Urinary bladder (tissue), 3 donors: ENCODE measurements at regions not wholly inside any gene's neighbourhood (a gene's known extent, or its start where the extent isn't known, plus 50 kb on each side); places are given as distances from the start of the nearest gene placed in this dataset.

ENCODE experiments used
- DNase-seq: peaks from one replicate; pipeline ENCODE4 v3.0.0-alpha.2; 2015; ENCODE audit errors: extremely low spot score
- H3K27ac ChIP-seq: one replicate; pipeline ENCODE4 v1.5.1; 2013; ENCODE audit warnings: low read depth, mild to moderate bottlenecking, moderate library complexity
- H3K36me3 ChIP-seq: one replicate; pipeline ENCODE4 v1.6.1; 2013; ENCODE audit warnings: mild to moderate bottlenecking, moderate library complexity; ENCODE audit not compliant: insufficient read depth
- H3K4me1 ChIP-seq: one replicate; pipeline ENCODE4 v1.6.1; 2013; ENCODE audit warnings: mild to moderate bottlenecking, moderate library complexity; ENCODE audit not compliant: insufficient read depth
- H3K4me3 ChIP-seq: one replicate; pipeline ENCODE4 v1.5.1; 2013; ENCODE audit warnings: low read depth, low read length
- WGBS: extraction: QIAGEN DNeasy Blood & Tissue Kit; methylation state at CpG from one replicate; pipeline ENCODE4 v1.1.7; 2013; 5-methylcytosine and 5-hydroxymethylcytosine counted together
- donor health status: healthy with polysubstance abuse.
- donor health status: healthy.

- Histone ChIP-seq H3K36me3 (no peaks in the 10 kb centered on the region), H3K4me3 (no peak overlapping the region), H3K27ac (no peak overlapping the region), H3K4me1 (no peaks in the 10 kb centered on the region)
- no peak for DNase-seq
- 60% methylated on average over 33 of the region's 33 CpGs for WGBS
Measured at GRCh38 chr6:28757429-28758045, 166.2 kb downstream of the TRIM27 start.

DNA sequence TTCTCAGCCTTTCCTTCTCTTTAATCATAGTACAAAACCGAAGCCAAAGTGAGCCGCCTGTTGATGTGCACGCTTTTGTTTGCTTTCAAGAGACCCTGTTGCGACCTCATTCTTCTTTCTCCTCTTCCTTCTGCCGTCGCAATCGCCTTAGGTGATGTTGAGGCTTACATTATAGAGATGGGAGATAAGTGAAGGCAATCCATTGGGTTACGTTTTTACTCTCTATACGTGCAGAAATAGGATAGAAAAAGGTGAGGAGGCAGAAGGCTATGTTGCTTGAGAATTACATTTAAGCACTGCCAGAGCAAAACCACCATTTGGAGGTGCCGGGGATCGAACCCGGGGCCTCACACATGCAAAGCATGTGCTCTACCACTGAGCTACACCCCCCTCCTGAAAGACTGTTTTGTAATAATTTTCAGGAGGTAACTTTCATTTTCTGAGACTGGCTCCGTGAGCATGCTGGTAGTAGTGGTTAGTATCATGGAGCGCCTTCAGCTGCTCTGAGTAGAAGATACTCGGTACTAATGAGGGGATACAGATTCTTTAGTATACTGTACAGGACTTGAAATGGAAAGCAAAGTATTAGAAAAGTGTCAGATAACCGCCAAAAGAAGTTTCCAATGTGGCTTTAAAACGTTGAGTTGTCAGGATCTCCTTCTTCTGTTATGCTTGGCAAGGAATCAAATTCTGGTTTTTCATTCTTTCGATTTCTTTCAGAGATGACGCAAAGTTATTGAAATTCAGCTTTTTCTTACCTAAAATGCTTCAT is 165.6 kb downstream of the TRIM27 start:
- no peak overlapping the region for H3K27ac ChIP-seq
- 49% methylated on average over 19 of the region's 19 CpGs for WGBS
- no peak for DNase-seq

DNA sequence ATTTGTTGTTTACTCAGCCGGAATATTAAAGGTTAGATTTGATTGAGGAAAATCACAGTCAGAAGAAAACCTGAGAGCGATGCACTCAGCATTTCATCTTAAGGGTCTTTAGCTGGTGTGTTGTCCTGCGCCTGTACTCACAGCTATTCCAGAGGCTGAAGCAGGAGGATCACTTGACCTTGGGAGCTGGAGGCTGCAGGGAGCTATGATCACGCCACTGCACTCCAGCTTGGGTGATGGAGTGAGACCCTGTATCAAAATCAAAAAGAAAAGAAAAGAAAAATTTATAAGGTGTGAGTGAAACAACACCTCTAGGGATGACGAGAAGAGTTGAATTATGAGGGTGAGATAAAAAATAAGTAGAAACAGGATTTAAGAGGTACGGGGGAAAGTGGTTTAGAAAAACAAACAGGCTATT is 165.0 kb downstream of the TRIM27 start:
- Histone ChIP-seq H3K4me3 (no peak overlapping the region), H3K36me3 (no peaks in the 10 kb centered on the region), H3K4me1 (no peaks in the 10 kb centered on the region), H3K27ac (no peak overlapping the region)
- 52% methylated on average over 6 of the region's 6 CpGs for whole genome bisulfite sequencing
- DNase-seq = no peak

More for the DNA sequence above, 165.6 kb downstream of the TRIM27 start:
- no peak overlapping the region for H3K4me3 ChIP-seq
- no peaks in the 10 kb centered on the region for H3K36me3 ChIP-seq
- no peaks in the 10 kb centered on the region for H3K4me1 ChIP-seq

DNA sequence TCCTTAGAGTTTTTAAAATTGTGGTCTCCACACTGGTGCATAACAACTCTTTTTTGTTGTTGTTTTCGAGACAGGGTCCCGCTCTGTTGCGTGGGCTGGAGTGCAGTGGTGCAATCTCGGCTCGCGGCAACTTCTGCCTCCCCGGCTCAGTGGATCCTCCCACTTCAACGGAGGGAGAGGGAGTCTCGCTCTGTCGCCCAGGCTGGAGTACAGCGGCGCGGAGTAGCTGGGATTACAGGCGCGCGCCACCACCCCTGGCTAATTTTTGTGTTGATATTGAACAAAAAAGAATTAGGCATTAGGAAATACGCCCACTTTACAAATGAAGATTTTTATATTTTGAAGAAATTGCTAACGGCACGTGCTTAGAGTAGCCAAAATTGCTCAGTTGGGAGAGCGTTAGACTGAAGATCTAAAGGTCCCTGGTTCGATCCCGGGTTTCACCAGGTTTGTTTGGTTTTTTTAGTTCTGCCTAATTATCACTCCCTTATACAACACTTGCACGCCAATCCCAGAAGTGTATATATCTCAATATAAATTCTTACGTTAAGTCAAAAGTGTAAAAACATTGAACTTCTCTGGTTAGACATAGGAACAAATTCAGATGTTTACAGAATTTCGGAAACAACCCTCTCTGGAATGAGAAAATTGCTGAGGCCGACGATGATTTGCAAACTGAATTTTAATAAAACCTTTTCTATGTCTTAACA is 159.6 kb downstream of the TRIM27 start:
- Histone ChIP-seq H3K36me3 (no peaks in the 10 kb centered on the region), H3K4me3 (no peak overlapping the region), H3K27ac (no peak overlapping the region), H3K4me1 (no peaks in the 10 kb centered on the region)
- no peak for DNase-seq
- WGBS = 53% methylated on average over 27 of the region's 27 CpGs

DNA sequence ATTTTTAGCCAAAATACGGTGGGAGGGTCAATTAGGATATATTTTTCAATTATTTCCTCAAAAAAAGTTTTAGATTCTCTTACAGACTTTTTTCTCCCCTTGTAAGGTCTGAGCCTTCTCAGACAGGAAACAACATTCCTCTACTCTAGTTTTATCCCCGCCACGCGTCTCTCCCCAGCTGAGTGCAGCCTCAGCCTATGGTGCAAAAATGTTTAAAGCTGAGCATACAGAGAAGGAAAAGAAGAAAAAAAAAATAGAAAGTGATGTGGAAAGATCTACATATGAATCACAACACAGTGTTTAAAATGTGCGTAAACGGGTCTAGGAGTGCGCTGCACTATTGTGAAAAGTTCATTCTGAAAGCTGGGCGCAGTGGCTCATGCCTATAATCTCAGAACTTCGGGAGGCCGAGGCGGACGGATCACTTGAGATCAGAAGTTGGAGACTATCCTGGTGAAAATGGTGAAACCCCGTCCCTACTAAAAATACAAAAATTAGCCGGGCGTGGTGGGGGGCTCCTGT is 159.0 kb downstream of the TRIM27 start:
- no peak for DNase-seq
- no peak overlapping the region for H3K4me3 ChIP-seq
- 29% methylated on average over 15 of the region's 15 CpGs for WGBS

DNA sequence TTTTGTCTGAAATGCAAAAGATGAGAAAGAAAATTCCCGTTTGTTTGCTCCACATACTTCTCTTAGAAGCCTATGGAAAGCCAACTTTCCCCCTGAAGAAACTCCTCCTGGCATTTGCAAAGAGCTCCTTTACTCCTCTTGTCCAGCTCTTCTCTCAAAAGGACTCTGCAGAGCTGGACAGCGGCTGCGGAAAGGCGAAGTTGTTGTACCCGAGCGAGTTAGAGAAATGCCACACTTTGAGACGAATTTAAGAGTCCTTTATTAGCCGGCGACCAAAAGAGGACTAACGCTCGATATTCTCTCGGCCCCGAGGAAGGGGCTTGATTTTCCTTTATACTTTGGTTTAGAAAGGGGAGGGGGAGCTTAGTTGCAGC is 157.8 kb downstream of the TRIM27 start:
- Histone ChIP-seq H3K4me3 (no peak overlapping the region), H3K4me1 (no peaks in the 10 kb centered on the region), H3K36me3 (no peaks in the 10 kb centered on the region), H3K27ac (no peak overlapping the region)
- whole genome bisulfite sequencing = 1% methylated on average over 13 of the region's 13 CpGs
- no peak for DNase-seq

More for the DNA sequence above, 159.0 kb downstream of the TRIM27 start:
- no peaks in the 10 kb centered on the region for H3K36me3 ChIP-seq
- H3K4me1 ChIP-seq = no peaks in the 10 kb centered on the region
- H3K27ac ChIP-seq = no peak overlapping the region

DNA sequence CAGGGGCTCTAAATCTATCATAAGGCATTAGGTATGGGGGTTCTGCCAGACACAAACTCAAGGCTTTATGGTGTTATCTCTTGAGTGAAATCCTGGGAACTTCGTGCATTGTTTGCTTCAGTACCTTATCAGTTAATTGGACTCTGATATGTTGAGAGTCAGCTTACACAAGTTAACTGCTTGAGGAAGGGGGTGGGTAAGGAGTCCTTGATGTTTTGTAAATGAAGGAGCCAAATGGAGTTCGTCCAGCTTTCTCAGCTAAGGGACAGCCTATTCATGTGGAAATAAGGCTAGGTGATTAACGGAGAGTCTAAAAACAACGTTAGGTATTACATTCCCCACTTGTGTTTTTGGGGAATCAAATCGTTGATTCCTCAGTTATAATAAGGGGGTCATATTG is 157.4 kb downstream of the TRIM27 start:
- 3% methylated on average over 5 of the region's 5 CpGs for WGBS
- Histone ChIP-seq H3K27ac (no peak overlapping the region), H3K4me3 (no peak overlapping the region), H3K4me1 (no peaks in the 10 kb centered on the region), H3K36me3 (no peaks in the 10 kb centered on the region)
- DNase-seq = no peak

DNA sequence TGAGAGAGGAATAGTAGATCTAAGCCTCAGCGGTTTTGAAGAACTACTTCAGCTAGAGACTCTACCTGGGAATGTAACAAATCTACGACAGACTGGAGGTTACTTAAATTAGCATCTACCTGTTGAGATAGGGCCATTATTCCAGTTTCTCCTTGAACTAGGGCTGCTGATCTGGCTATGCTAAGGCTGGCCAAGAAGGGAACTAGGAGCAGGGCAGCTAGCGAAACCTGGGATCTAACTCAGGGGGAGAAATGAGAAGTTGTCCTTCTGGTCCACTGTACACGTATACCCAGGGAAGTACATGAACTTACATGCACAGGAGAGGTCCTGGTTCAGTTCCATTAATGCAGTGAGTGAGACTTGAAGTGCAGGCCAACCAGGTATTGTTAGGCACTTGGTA is 156.7 kb downstream of the TRIM27 start:
- Histone ChIP-seq H3K4me1 (no peaks in the 10 kb centered on the region), H3K36me3 (no peaks in the 10 kb centered on the region), H3K27ac (no peak overlapping the region), H3K4me3 (no peak overlapping the region)
- WGBS = 30% methylated on average over 4 of the region's 4 CpGs
- DNase-seq = no peak

- Histone ChIP-seq H3K36me3 (no peaks in the 10 kb centered on the region), H3K4me3 (no peak overlapping the region)
- 36% methylated on average over 5 of the region's 5 CpGs for WGBS
Measured at GRCh38 chr6:28767691-28768090, 156.1 kb downstream of the TRIM27 start.

DNA sequence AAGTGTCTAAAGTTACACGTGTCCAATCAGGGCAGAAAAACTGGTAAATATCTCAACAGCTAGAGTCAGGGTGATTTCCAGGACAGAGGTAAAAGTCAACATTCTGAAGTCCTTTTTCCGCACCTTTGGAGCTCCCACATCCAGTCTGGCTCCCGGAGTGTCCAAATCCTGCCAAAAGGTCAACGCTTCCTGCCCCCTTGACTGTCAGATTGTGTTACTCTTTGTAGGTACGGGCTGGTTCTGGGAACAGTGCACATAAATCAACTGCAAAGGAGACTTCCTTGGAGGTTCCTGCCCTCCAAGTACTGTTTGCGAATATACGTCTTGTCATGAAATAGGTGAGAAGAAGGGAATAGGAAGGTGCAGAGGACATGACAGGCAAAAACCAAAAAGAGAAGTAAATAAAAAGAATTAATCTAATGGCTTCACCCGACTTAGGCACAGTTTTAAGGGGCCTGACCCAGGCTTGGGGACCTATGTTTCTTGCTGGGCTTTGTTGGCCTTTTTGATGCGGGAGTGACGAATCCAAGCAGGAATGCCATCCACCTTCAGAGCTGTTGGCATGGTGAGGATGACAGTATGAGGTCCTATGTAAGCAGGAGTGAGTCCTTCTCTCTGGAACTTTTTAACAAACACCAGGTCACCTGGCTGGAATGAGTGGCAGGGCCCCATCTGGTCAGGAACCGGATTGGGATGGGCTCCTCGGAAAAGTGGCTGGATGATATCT is 155.4 kb downstream of the TRIM27 start:
- Histone ChIP-seq H3K36me3 (no peaks in the 10 kb centered on the region), H3K27ac (no peak overlapping the region), H3K4me3 (no peak overlapping the region), H3K4me1 (no peaks in the 10 kb centered on the region)
- WGBS = 39% methylated on average over 12 of the region's 12 CpGs
- DNase-seq = no peak

More at GRCh38 chr6:28767691-28768090, 156.1 kb downstream of the TRIM27 start:
- no peaks in the 10 kb centered on the region for H3K4me1 ChIP-seq
- H3K27ac ChIP-seq = no peak overlapping the region
- no peak for DNase-seq

GRCh38 chr6:28769626-28770402 is 154.0 kb downstream of the TRIM27 start:
- no peak for DNase-seq
- no peak overlapping the region for H3K4me3 ChIP-seq
- no peaks in the 10 kb centered on the region for H3K4me1 ChIP-seq
- WGBS = 17% methylated on average over 20 of the region's 20 CpGs
- no peak overlapping the region for H3K27ac ChIP-seq
- no peaks in the 10 kb centered on the region for H3K36me3 ChIP-seq

- H3K4me3 ChIP-seq = no peak overlapping the region
- H3K4me1 ChIP-seq = no peaks in the 10 kb centered on the region
- no peak for DNase-seq
- H3K27ac ChIP-seq = no peak overlapping the region
- no peaks in the 10 kb centered on the region for H3K36me3 ChIP-seq
- WGBS = 50% methylated on average over 14 of the region's 14 CpGs
Measured at GRCh38 chr6:28770732-28771131, 153.1 kb downstream of the TRIM27 start.
